ENCODE measurements at regions not wholly inside any gene's neighbourhood (a gene's known extent, or its start where the extent isn't known, plus 50 kb on each side); places are given as distances from the start of the nearest gene placed in this dataset.
A peak's percentile ranks its signal among the peaks of the same experiment; 100 is the strongest.

DNA sequence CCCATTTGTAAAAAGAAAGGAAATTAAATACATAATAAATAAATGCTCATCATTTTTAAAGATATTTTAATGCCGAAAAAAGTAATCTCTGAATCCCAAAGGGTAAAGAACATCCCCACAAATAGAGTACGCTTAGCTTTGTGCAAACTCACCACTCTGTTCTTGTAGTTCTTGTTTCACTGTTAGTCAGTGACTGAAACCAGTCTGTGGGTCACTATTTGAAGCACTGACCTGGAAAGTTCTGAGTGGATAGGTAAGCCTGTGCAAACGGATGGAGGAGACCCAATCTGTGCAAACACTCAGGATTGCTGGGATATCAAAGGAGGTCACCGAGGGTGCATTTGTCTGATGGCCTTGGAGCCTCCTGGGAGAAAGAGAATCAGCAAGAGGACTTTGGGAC, 68.1 kb upstream of the TSPAN11 start:
- H3K27me3 ChIP-seq (ENCODE audit: control insufficient read depth, insufficient read depth, low read length) = no peaks in the 10 kb centered on the region
- H3K9me3 Mint-ChIP-seq = no peaks in the 10 kb centered on the region
- H3K4me1 ChIP-seq (ENCODE audit: control insufficient read depth, insufficient read depth, low read length) = no peaks in the 10 kb centered on the region
- H3K36me3 Mint-ChIP-seq = no peaks in the 10 kb centered on the region
- H3K9me3 ChIP-seq (ENCODE audit: control insufficient read depth, insufficient read depth, low read length) = no peaks in the 10 kb centered on the region
- H3K27ac ChIP-seq (ENCODE audit: low read length) = no peak overlapping the region
- H3K27me3 Mint-ChIP-seq (ENCODE audit: low read depth in 2 of 2) = no peaks in the 10 kb centered on the region
- no peak for DNase-seq
- 72% methylated on average over 3 of the region's 4 CpGs for WGBS (ENCODE audit: insufficient coverage)
- intact Hi-C loops (cut with micrococcal nuclease) = no loop called here
- no peaks in the 10 kb centered on the region for H3K4me1 Mint-ChIP-seq
- no peak overlapping the region for H3K27ac Mint-ChIP-seq
- H3K4me3 ChIP-seq (ENCODE audit: low read length) = no peak overlapping the region
- ATAC-seq = no peak
- TF ChIP-seq, protein P1, sequence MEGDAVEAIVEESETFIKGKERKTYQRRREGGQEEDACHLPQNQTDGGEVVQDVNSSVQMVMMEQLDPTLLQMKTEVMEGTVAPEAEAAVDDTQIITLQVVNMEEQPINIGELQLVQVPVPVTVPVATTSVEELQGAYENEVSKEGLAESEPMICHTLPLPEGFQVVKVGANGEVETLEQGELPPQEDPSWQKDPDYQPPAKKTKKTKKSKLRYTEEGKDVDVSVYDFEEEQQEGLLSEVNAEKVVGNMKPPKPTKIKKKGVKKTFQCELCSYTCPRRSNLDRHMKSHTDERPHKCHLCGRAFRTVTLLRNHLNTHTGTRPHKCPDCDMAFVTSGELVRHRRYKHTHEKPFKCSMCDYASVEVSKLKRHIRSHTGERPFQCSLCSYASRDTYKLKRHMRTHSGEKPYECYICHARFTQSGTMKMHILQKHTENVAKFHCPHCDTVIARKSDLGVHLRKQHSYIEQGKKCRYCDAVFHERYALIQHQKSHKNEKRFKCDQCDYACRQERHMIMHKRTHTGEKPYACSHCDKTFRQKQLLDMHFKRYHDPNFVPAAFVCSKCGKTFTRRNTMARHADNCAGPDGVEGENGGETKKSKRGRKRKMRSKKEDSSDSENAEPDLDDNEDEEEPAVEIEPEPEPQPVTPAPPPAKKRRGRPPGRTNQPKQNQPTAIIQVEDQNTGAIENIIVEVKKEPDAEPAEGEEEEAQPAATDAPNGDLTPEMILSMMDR (IDR thresholded peaks at IDR 0.05) = no peak
- H3K4me3 Mint-ChIP-seq = no peak overlapping the region
- no peaks in the 10 kb centered on the region for H3K36me3 ChIP-seq (ENCODE audit: control insufficient read depth, insufficient read depth, low read length)

GRCh38 chr12:30853561-30854133, 72.9 kb upstream of the TSPAN11 start:
- peak in 1 of 3 donors; percentile 43 for ATAC-seq
- Histone ChIP-seq H3K4me3 (ENCODE audit: low read length) (no peak overlapping the region), H3K27ac (ENCODE audit: low read length) (no peak overlapping the region), H3K27me3 (ENCODE audit: control insufficient read depth, insufficient read depth, low read length) (no peaks in the 10 kb centered on the region), H3K4me1 (ENCODE audit: control insufficient read depth, insufficient read depth, low read length) (peaks cover 7% of the 10 kb centered on the region), H3K36me3 (ENCODE audit: control insufficient read depth, insufficient read depth, low read length) (no peaks in the 10 kb centered on the region), H3K9me3 (ENCODE audit: control insufficient read depth, insufficient read depth, low read length) (no peaks in the 10 kb centered on the region)
- no peaks in the 10 kb centered on the region for H3K36me3 Mint-ChIP-seq
- H3K4me3 Mint-ChIP-seq = no peak overlapping the region
- no peaks in the 10 kb centered on the region for H3K9me3 Mint-ChIP-seq
- intact Hi-C loops (cut with micrococcal nuclease) = no loop called here
- WGBS (ENCODE audit: insufficient coverage) = 95% methylated on average over 20 of the region's 20 CpGs
- DNase-seq = no peak
- H3K4me1 Mint-ChIP-seq = peaks cover 10% of the 10 kb centered on the region in 2 donors
- H3K27me3 Mint-ChIP-seq (ENCODE audit: low read depth in 2 of 2) = no peaks in the 10 kb centered on the region
- no peak overlapping the region for H3K27ac Mint-ChIP-seq
- TF ChIP-seq, protein P1 (IDR thresholded peaks at IDR 0.05) = no peak

DNA sequence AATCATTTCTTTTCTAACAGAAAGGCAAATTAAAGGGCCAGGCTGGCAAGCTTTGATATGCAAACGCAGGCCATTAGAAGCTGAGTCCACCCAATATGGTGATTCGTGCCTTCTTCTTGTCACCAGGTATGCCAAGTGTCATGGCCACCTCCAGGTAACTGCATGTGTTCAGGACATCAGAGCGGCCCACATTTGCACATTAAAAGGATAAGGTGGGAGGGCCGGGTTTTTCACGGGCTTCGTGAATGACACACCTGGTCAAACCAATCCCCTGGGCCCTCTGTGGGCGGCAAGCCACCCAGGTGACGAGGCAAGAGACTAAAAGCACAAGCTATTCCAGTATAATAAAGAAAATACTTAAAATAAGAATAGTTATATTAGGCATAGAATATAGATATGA, 75.9 kb upstream of the TSPAN11 start:
- Mint-ChIP-seq H3K9me3 (no peaks in the 10 kb centered on the region), H3K27me3 (ENCODE audit: low read depth in 2 of 2) (no peaks in the 10 kb centered on the region), H3K27ac (peak overlapping the region; percentile 83 to 94), H3K36me3 (no peaks in the 10 kb centered on the region), H3K4me3 (no peak overlapping the region), H3K4me1 (peaks cover 10% of the 10 kb centered on the region in 2 donors)
- Histone ChIP-seq H3K36me3 (ENCODE audit: control insufficient read depth, insufficient read depth, low read length) (no peaks in the 10 kb centered on the region), H3K4me3 (ENCODE audit: low read length) (peak overlapping the region; percentile 59), H3K4me1 (ENCODE audit: control insufficient read depth, insufficient read depth, low read length) (peaks cover 7% of the 10 kb centered on the region), H3K9me3 (ENCODE audit: control insufficient read depth, insufficient read depth, low read length) (no peaks in the 10 kb centered on the region), H3K27me3 (ENCODE audit: control insufficient read depth, insufficient read depth, low read length) (no peaks in the 10 kb centered on the region), H3K27ac (ENCODE audit: low read length) (peak overlapping the region; percentile 86)
- TF ChIP-seq, protein P1 (IDR thresholded peaks at IDR 0.05) = no peak
- no peak for ATAC-seq
- intact Hi-C loops (cut with micrococcal nuclease) = loop anchor here (2.0 kb wide), 1 partner anchor 422 kb away; no protein-coding TSS in a partner anchor
- 74% methylated on average over 6 of the region's 8 CpGs for WGBS (ENCODE audit: insufficient coverage)
- no peak for DNase-seq

GRCh38 chr12:30847259-30847658, 79.3 kb upstream of the TSPAN11 start:
- ATAC-seq = no peak

More at GRCh38 chr12:30847259-30847658, 79.3 kb upstream of the TSPAN11 start:
- Mint-ChIP-seq H3K36me3 (no peaks in the 10 kb centered on the region), H3K4me3 (no peak overlapping the region), H3K27me3 (ENCODE audit: low read depth in 2 of 2) (peaks cover 0 to 7% of the 10 kb centered on the region in 2 donors), H3K4me1 (peaks cover 10% of the 10 kb centered on the region in 2 donors), H3K9me3 (no peaks in the 10 kb centered on the region), H3K27ac (no peak overlapping the region)
- Histone ChIP-seq H3K36me3 (ENCODE audit: control insufficient read depth, insufficient read depth, low read length) (no peaks in the 10 kb centered on the region), H3K4me3 (ENCODE audit: low read length) (no peak overlapping the region), H3K4me1 (ENCODE audit: control insufficient read depth, insufficient read depth, low read length) (peaks cover 7% of the 10 kb centered on the region), H3K27ac (ENCODE audit: low read length) (no peak overlapping the region), H3K9me3 (ENCODE audit: control insufficient read depth, insufficient read depth, low read length) (no peaks in the 10 kb centered on the region), H3K27me3 (ENCODE audit: control insufficient read depth, insufficient read depth, low read length) (no peaks in the 10 kb centered on the region)
- intact Hi-C loops (cut with micrococcal nuclease) = loop anchor here (2.0 to 10.0 kb wide), 2 partner anchors 388 to 790 kb away; no protein-coding TSS in a partner anchor
- TF ChIP-seq, protein P1 (IDR thresholded peaks at IDR 0.05) = peak; percentile 67
- WGBS (ENCODE audit: insufficient coverage) = 22% methylated on average over 3 of the region's 3 CpGs
- peak in 1 of 2 donors; percentile 75 for DNase-seq

Data from natural killer cell (primary cell).